ENCODE measurements at regions not wholly inside any gene's neighbourhood (a gene's known extent, or its start where the extent isn't known, plus 50 kb on each side); places are given as distances from the start of the nearest gene placed in this dataset.
"Not testable (repeated sequence)": the region's sequence is repeated elsewhere in the genome, so short reads cannot be mapped to it uniquely, and the experiment has no call there.

DNA sequence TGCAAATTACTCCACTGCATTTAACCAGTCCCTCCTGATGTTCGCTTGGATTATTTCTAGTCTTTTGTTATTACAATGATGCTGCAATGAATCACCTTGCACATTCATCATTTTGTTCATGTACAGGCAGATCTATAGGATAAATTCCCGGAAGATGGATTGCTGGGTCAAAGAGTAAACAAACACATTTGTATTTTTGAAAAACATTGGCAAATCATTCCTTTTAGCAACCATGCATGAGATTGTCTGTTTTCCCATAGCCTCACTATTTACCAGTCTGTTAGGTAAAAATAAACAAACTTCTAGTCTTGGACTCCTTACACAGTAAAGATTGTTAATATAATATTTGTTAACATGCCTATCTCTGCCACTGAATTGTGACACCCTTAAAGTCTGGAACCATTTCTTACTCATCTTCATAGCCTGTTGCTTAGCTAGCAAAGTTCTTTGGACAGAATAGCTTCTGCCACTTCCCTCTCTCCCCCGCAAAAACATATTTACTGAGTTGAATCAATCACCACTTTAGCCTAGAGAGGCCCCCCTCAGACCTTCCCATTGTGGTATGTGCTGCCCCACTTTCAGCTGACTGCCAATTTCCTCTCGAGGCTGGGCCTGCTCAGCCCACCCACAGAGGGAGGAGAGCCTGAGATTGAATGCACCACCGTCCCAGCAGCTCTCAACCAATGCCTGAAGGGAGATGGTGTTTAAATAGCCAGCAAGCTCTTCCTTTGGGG is 108.4 kb upstream of the ATXN3L start:
- DNase-seq (ENCODE audit: low read depth in 2 of 2) = peak; percentile 84

DNA sequence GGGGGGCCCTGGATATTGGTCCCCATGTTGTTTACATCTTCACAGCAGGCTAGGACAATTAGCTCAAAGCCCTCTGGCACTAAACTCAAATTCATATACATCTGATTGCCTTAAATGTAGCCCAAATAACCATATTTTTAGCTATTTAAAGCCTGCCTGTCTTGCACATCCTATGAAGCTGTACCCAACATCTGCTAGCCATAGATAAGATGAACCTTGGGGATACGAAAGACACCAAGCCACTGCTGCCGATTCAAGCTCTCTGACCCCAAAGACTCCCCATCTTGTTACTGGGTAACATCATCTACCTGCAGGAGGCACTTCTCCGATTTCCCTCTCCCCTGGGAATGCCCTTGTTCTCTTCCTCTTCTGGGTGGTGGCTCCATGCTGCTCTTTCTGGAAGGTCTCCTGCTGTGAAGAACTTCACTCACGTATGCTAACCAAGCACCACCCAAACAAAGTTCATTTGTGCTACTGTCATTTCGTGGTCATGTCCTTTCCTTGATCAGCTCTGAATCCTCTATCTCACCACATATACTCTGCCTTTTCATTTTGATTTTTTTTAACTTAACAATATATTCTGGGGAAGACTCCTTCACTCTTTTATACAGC is 107.7 kb upstream of the ATXN3L start:
- DNase-seq (ENCODE audit: low read depth in 2 of 2) = no peak

DNA sequence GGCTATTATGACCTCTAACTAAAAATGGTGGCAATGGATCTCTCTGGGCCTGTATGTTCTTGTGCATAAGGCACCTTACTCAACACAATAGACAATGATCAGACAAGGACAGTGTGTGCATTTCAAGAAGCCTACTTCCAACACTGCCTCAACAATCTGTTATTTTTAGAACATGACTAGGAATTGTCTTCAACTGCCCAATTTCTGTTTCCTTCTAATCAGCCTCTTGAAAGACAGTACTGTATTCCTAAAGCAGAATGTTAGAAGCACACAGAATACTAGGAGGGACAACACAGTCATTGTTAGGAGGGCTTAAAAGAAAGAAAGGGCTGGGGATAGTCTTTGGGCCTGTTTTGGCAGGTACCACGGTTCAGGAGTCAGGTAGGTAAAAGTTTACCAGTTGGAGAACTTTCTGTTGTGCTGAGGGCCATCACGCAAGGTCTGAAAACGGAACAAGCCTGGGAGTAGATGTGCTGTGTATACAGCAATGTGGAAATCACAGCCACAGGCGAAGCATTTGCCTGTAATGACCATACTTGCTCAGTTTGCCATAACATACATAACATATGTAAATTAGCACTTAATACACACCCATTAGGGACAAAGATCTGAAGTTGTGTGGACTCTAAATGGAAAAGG is 100.8 kb upstream of the ATXN3L start:
- DNase-seq (ENCODE audit: low read depth in 2 of 2) = no peak

DNA sequence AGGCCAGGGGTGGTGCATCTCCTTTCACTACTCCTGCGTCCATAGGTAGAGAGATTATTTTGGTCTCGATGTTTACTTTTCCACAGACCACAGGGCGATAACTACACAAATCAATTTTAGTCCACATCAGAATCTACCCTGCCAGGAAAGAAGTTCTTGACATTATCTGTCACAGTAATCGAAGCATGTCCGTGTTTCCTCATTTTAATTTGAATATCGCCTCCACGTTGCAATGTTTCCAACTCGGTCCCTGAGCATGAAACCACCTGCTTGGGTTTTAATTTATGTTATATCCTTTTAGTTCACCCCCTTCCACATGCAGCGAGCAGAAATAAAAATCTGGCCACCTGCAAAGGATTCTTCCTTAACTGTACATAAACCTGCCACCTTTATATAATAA is 100.1 kb upstream of the ATXN3L start:
- DNase-seq (ENCODE audit: low read depth in 2 of 2) = no peak

DNA sequence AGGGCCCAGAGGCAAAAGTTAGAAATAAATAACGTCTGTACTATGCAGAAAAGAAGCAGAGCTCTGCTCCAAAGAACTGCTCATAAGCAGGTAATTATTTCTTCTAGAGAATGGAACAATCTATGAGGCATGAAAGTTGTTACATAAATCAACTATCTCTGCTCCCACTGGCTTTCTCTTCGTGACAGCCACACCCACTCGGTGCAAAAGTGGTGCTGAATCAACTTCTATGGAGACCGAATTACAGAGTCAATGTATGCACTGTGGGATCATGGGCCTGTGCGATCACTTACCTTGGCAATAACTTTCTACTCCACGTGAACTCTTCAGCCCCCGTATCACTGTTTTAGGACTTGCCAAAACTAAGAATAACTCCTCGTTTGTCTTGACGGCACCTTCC is 99.4 kb upstream of the ATXN3L start:
- no peak for DNase-seq (ENCODE audit: low read depth in 2 of 2)

DNA sequence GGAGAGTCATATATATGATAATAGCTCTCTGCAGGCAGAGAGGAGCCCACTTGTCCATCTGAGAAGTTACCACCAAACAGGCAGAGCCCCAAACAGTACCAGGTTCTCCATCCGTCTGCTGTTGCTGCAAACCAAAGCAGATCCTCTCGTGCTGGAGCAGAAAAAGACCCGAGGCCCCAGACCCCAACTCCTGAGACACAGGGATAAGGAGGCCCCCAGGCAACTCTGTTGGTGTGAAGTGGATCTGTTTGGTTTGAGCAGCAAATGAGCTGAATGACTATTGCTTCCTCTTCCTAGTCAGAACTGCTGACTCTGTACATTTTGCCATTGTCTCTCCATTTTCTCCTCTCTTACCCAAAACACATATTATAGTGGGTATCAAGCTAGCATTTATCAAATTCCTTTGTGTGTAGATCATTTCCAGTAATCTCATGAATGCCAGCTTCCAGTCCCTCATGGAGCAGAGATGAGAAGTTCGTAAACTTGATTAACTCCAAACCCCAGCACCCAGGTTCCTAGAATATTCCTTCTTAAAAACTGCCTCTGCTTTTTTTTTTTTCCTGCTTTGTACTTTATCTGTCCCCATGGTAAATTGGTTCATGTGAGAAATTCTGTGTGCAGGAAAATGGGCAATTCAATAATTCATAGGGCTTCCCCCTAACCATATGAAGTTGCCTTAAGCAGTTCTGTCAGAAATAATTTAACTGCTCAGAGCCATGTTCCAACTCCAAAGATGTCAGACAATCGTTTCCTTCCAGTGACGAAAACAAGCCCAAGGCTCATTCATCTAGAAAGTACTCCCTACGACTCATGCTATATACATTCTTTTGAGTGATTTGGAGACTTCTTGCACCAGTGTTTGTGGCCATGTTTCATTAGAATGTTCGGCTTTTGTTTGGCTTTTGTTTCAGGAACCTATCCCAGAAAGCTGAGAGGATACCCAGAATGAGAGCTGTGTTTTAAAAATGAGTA is 98.6 kb upstream of the ATXN3L start:
- DNase-seq (ENCODE audit: low read depth in 2 of 2) = no peak

DNA sequence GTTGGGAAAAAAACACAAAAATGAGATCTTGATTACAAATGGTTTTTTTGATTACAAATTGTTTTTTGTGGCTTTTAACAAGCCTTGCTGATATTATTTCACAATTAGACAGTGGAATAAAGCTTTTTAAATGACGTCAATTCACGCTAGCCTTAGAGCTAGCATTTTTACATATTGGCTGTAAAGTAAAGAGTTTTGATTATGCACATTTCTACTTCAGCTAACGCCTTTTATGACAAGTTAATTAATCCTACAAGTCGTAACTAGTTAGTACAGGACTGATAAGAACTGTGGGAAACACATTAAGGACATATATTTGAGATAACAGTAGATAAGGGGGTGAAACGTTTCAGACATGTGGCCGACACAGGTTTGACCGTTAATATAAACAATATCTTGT is 95.7 kb upstream of the ATXN3L start:
- DNase-seq (ENCODE audit: low read depth in 2 of 2) = no peak

DNA sequence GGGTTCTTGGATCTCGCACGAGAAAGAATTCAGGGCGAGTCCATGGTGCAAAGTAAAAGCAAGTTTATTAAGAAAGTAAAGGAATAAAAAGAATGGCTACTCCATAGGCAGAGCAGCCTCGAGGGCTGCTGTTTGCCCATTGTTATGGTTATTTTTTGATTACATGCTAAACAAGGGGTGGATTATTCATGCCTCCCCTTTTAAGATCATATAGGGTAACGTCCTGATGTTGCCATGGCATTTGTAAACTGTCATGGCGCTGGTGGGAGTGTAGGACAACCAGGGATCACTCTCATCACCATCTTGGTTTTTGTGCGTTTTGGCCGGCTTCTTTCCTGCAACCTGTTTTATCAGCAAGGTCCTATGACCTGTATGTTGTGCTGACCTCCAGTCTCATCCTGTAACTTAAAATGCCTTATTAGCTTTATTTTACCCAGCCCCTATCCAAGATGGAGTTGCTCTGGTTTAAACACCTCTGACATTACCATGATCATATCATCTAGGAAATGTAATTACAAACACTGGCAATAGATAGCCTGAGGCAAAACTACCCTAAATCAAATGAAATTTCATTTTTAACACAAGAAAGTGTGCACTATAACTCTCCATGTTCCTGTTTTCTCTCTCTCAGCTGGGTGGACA is 94.3 kb upstream of the ATXN3L start:
- DNase-seq (ENCODE audit: low read depth in 2 of 2) = no peak

DNA sequence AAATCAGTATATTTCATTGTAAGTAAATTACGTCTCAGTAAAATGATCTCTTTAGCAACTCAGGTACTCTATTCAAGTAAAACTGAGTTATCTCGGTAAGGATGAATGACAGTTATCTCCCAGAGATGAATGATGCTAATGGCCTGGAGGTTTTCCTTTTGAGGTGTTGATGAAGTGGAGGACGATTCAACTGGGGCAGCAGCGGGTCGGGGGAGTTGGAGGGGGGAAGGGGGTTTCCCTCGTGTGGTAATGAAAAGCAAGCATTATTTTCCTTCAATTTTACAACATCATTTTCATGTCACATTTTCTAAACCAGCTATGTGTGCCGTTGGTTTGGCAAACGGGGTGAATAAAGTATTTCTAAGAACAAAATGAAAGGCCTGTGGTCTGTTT is 92.4 kb upstream of the ATXN3L start:
- DNase-seq (ENCODE audit: low read depth in 2 of 2) = no peak

DNA sequence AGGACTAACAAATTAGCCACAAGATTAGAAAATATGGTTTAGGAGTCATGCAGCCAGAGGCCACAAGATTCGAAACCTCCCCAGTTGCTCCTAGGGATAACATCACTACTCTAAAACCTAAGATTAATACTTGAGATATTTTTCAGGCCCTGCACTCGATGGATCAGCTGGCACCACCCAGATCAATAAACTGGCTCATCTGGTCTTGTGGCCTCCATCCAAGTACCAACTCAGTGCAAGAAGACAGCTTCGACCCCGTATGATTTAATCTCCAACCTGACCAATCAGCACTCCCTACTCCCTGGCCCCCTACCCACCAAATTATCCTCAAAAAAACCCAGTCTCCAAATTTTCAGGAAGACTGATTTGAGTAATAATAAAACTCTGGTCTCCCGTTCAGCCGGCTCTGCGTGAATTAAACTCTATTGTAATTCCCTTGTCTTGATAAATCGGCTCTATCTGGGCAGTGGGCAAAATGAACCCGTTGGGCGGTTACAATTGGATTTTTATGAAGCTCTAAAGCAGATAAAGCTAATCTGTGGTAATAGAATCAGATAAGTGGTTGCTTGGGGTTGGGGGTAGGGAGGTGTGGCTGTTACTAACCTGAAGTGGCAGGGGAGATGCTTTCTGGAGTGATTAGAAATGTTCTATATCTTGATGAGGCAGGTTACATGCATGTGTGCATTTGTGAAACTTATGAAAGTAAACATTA is 91.8 kb upstream of the ATXN3L start:
- no peak for DNase-seq (ENCODE audit: low read depth in 2 of 2)

DNA sequence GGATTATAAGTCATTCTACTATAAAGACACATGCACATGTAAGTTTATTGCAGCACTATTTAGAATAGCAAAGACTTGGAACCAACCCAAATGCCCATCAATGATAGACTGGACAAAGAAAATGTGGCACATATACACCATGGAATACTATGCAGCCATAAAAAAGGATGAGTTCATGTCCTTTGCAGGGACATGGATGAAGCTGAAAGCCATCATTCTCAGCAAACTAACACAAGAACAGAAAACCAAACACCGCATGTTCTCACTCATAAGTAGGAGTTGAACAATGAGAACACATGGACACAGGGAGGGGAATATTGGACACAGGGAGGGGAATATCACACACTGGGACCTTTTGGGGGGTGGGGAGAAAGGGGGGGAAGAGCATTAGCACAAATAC is 88.7 kb upstream of the ATXN3L start:
- not testable (repeated sequence) for DNase-seq (ENCODE audit: low read depth in 2 of 2)

DNA sequence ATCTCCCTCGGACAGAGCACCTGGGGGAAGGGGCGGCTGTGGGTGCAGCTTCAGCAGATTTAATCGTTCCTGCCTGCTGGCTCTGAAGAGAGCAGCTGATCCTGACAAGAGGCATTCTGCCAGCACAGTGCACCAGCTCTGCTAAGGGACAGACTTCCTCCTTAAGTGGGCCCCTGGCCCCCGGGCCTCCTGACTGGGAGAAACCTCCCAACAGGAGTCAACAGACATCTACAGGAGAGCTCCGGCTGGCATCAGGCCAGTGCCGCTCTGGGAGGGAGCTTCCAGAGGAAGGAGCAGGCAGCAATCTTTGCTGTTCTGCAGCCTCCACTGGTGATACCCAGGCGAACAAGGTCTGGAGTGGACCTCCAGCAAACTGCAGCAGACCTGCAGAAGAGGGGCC is 84.9 kb upstream of the ATXN3L start:
- not testable (repeated sequence) for DNase-seq (ENCODE audit: low read depth in 2 of 2)

DNA sequence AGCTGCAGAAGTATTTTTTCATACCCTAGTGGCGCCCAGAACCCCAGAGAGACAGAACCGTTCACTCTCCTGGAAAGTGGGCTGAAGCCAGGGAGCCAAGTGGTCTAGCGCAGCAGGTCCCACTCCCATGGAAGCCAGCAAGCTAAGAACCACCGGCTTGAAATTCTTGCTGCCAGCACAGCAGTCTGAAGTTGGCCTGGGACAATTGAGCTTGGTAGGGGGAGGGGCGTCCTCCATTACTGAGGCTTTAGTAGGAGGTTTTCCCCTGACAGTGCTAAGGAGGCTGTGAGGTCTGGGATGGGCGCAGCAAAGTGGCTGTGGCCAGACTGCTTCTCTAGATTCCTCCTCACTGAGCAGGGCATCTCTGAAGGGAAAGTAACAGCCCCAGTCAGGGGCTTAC is 84.5 kb upstream of the ATXN3L start:
- DNase-seq (ENCODE audit: low read depth in 2 of 2) = no peak

DNA sequence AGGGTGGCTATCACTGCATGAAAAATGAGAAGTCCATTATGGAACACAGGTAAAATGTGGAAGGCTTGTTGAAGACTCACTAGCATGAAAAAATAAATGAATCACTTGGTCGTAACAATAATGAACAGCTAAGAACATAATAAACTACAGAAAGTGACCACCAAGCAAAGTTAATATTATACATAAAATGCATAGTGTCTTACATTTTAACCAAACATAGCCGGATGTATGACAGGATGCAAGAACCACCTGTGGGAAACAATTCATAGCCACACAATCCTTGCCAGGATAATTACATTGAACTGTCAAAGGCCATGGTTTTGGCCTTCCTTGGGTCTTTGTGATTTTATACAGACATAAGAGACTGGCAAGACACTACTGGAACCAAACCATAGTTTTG is 81.9 kb upstream of the ATXN3L start:
- no peak for DNase-seq (ENCODE audit: low read depth in 2 of 2)

DNA sequence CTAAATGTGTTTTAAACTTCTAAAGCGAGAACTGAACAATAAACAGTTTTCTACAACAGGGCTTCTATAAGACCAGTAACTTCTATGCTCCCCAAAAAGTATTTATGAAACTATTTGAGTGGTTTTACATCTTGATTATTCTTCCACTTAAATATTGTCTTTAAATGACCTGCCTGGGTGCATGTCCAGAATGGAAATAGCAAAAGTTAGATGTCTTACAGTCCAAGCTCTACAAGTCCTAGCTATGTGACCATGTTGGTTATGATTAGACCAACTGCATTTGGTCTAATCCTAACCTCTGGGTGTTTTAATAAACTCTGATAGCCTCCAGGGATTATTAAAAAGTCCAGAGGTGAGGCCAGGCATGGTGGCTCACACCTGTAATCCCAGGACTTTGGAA is 79.0 kb upstream of the ATXN3L start:
- no peak for DNase-seq (ENCODE audit: low read depth in 2 of 2)

DNA sequence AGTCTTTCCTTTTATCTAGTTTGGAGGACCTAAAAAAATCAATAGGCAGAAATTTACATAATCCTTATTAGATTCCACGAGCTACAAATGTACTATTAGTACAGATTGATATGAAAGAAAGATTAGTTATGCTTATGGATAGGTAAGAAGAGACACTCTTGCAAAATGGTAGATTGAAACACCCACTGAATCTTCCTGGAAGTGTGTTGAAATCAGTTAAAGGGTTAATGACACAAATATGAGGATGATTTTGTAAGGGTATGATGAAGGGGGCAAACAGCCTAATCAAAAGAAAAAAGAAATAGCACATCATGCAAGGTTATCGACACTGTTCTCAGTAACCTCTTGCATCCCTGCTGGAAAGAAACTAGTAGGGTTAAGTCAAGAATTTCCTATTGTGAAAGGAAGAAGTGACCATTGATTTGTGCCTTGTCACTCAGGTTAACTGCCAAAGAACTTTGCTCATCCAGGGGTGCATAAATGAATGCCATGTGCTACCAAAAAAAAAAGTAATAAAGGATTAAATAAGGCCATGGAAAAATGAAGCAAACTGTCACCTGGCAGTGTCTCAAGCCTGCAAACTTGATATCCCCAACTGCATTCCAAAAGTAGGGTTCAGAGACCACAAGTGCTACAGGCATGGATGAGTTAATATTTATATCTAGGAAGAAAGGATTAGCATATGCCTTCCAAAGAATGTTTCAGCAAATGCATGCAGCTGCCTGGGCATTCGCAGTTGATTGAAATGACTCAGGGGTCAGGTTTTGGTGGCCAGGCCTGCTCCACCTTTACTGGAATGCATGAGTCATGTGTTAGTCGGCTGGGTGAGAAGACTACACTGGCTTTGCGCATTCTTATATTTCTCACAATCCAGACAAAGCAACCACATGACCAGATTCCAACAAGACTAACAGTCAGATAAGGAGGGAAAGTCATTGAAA is 78.3 kb upstream of the ATXN3L start:
- DNase-seq (ENCODE audit: low read depth in 2 of 2) = peak; percentile 97 to 98

DNA sequence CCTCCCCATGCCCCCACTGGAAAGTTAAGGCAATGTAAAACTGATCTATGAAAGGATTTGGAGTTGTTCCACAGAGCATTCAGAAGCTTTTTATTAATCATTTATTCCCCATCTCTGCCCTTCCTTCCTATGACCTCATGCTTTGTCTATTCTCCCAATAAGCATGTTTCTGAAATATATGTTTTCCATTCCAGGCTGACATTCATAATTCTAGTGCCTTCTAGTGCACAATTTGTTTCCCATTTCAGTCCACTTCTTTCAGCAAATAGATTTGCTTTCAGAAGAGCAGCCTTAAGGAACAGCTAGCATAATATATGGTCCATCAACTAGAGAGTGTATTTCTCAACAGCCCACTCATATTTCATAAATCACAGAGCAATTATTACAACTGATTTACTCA is 77.1 kb upstream of the ATXN3L start:
- DNase-seq (ENCODE audit: low read depth in 2 of 2) = peak; percentile 76 to 77

DNA sequence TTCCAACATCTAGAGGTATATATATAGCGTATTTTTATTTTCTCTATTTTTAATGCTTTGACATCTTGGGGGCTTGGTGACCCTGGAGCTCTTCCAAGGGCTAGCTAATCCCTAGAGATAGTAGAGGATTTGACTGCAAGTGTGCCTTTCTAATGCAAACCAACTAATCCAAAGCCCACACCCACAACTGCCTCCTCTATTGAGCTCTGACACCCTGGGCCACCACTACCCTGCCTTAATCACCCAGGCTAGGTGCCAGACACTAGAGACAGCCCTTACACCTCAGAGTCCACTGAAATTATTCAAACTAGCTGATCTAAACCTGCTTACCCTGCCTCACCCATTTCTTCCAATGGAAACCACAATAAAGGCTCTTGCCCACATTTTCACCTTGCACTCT is 69.6 kb upstream of the ATXN3L start:
- no peak for DNase-seq (ENCODE audit: low read depth in 2 of 2)

DNA sequence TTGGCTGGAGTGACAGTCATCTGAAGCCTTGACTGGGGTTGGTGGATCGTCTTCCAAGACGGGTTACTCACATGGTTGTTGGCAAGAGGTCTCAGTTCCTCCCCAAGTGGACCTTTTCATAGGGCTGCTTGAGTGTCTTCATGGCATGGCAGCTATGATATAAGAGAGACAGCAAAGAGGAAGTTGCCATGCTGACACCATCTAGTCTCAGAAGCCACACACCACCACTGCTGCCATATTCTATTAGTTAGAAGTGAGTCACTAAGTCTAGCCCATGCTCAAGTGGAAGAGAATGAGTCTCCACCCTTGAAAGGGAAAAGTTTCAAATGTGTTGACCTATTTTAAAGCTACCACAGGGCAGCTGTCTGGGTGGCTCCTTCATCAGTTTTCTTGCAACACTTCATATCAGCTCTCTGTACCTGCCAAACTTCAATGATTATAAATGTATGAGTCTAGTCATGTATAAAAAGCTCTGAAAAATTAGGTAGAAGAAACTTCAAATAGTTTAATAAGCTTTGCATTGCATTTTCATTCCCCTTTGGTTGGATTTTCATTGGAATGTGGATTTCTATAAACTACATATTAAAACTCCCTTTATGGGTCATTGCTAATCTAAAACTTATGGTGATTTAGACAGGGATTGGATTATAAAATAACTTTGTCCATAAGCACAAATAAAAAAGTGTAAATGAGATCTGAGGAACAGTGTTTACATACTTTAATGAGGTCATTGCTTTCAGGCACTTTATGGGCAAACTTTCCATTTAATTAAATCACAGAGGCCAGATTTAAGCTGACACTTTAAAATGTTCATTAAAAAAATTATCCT is 68.0 kb upstream of the ATXN3L start:
- peak; percentile 32 to 35 for DNase-seq (ENCODE audit: low read depth in 2 of 2)

Data from fibroblast of skin of left quadriceps (primary cell).